Femur (tissue), 1 donor: ENCODE measurements at regions not wholly inside any gene's neighbourhood (a gene's known extent, or its start where the extent isn't known, plus 50 kb on each side); places are given as distances from the start of the nearest gene placed in this dataset.

ENCODE experiments used
- DNase-seq: peaks from one replicate; pipeline ENCODE4 v3.0.0-alpha.2; 2017

DNA sequence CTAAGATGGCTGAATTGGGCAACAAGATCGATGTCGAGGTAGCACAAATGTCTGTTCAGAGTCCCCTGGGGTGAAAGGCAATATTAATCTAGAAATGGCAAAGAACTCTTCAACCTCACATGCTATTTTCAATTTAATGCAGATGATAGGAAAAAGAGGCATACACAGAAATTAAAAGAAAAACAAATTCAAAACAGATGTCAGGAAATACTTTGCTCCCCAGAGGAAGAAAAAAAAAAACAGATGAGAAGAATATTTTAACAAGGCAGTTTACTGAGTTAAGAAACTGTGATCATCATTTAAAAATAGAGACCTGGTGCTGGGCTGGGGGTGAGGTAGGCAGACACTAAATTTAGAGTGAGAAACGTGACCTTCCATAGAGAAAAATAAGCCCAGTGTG, 421.9 kb upstream of the ARGLU1 start:
- DNase-seq: no peak

DNA sequence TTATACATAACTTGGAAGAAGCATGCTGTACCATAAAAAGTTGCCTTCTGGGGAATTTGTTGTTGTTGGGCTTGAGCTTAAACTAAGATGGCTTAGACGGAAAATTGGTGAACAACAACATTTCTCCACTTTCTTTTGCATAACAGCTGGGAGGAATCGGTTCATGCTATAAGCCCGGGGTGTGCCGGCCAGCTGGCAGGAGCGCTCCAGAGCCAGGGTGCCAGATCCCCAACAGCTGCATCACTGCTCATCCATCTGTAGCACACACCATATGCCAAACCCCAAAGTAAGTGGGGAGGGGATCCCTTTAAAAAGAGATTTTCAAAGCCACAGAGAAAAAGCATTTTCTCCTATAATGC, 419.5 kb upstream of the ARGLU1 start:
- DNase-seq: peak; percentile 71

DNA sequence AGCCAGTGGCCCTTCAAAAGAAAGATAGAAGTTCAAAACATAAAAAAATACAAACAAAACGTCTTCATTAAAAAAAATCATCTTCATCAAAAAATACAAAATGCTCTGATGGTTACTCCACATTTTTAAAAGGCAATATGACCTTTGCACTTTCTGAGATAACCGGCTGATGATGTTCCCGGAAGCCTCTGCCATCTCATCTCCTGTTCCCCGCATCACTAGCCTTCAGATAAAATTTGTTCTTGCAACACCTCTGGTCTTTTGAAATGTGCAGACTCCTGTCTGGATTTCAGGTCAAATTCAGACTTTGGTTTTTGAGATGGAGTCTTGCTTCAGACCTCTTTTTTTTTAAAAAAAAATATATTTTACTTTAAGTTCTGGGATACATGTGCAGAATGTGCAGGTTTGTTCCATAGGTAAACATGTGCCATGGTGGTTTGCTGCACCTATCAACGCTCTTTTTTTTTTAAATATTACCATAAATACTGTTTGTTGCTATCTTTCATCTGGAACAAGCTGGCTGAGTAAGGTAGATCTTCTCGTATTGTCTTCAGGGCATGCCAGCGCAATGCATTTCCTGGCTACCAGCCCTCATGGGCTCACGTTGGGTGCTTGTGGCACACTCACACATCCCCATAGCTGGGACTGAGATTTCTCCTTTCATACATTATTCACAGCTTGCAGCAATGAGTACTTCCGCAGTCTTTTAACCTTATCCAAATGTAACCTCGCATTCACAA, 418.9 kb upstream of the ARGLU1 start:
- no peak for DNase-seq

DNA sequence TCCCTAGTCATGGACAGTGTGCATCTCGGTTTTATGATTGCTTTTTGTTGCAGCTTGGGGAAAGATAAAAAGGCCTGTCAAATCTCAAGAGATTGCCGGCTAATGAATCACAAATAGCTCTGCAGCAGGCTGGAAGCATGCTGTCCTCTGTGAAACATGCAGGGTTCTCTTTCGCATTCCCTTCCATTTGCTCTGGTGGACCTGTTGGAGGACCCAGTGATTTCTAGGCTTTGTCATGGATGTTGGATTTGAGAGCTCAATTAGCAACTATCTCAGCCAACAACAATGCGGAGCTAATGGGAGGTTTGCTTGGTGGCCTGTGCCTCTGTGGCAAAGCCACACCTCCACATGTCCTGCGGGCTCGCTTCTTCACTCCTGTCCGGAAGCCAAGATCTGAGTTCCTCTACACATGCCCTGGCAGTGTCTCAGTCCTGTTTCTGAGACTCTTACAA, 418.1 kb upstream of the ARGLU1 start:
- peak; percentile 48 for DNase-seq

DNA sequence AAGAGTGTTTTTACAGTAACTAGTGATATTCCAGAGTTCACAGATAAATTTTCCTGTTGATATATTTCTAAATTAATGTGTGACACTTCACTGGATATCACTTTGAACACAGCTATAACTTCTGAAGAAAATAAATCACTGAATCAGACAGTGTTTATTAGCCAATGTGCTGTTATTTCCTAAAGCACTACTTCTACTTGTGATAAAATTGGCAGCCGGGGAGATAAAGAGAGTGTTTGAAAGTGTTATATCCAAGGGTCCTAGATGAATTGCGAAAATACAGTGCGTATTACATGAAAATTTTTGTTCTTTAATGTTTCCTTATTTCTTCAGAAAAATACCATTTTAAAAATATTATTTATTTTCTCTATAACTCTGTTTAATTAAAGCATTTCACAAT, 417.5 kb upstream of the ARGLU1 start:
- DNase-seq: no peak

DNA sequence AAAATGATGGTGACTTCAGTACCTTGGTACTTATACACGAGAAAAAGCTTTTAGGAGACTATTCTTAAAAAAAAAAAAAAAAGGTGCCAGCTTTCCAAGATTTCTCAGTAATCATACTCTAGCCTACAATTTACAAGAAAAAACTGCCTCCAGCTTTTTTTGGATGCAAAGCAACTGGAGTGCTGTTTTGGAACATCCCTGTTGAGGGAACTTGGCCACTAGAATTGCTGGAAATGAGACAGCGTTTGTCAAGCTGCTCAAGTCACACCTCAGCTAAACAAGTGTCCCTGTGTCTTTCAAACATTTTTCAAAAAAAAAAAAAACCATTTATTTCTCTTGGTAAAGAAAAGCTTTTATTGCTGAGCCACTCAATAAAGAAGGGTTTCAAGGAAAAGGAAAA, 413.1 kb upstream of the ARGLU1 start:
- peak; percentile 65 for DNase-seq

DNA sequence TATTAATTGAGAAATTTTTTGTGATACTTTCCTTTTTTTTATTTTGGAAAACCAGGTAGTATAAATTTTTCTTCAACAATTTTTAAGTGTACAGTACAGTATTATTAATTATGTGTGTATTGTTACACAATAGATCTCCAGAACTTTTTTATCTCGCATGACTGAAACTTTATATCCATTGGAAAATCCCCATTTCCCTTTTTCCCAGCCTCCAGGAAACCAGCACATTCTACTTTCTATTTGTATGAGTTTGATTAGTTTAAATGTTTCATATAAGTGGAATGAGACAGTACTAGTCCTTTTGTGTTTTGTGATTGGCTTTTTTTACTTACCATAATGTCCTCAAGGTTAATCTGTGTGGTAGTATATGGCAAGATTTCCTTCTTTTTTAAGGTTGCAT, 399.5 kb upstream of the ARGLU1 start:
- DNase-seq: no peak

DNA sequence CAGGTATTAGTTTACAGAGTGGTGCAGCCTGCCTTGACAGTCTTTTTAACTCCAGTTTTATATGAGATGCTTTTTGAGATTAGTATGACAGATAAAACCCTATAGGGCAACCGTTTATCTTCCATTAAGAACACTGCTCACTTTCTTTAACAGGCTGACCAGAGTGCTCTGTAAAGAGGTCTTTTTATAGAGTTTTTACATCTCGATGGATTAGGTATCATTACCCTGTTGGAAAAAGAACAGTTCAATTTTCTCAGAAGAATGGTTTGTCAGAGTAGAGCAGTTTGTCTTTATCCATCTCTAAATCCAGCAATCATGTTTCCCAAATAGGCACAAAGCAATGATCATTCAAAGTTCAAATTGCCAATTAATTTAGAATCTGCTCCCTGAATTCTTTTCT, 395.2 kb upstream of the ARGLU1 start:
- no peak for DNase-seq

DNA sequence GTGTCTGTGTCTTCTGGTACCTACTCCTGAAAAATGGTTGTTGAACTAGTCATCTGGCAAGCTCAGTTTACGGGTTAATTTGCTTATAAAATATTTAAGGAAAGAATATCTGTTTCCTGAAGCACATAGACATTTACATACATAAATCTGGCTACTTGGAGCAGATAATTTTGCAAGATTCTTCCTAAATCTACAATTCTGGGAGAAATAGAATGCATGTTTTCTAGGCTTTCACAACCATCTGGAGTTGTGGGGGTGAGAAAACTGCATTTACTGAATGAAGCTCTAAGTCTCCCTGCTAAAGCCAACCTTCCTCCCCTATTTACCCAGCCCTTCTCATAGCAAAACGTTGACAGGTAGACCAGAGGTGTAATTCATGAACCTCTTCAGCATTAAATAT, 393.7 kb upstream of the ARGLU1 start:
- DNase-seq: no peak

DNA sequence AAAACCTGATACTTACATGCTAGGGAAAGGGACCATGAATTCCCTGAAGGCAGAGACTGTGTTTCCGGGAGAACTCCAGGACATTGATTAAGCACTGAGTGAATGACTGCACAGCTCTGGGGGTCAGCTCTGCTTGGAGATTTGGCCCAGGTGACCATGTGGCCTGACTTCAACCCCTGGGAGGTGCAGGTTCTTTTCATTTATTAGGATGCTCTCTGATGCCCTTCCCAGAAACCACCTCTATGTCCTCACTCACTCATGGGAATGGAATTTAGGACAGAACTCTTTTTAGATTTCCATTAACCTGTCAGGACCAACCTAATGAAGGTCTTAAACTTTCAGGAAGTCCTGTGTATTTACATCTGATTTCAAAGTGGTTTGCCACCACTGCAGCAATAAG, 393.3 kb upstream of the ARGLU1 start:
- DNase-seq: no peak

DNA sequence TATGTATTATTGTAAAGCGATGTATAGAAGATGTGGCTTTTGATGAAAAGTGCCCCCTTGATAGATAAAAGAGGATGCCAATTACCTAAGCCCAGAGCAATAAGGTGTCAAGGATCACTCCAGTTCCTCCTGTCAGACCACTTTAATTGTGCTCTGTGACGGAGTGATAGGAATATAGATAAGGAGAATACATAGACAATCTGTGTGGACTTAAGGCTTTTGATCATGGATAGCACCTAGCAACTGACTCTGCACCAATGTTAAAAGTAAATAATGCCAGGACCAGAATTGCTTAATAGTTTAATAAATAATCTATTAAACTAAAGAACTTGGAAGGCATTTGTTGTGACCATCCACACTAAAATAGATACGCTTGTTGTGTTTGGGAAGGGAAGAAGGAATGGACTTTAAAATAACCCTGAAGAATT, 390.7 kb upstream of the ARGLU1 start:
- no peak for DNase-seq

DNA sequence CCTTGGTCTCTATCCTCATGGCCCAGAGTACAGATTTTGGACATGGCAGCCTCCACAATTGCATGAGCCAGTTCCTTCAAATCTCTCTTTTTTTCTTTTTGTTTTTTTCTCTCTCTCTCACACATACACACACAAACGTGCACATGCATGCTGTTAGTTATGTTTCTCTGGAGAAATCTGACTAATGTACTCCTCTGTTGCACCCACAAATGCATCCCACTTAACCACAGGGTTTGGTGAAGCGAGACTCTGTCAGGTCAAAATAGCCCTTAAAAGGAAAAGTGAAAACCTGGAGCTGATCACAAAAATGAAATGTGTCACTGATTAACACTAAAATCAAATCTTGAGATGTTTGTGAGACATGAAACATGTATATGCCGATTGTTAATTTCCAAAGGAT, 374.6 kb upstream of the ARGLU1 start:
- DNase-seq: no peak

DNA sequence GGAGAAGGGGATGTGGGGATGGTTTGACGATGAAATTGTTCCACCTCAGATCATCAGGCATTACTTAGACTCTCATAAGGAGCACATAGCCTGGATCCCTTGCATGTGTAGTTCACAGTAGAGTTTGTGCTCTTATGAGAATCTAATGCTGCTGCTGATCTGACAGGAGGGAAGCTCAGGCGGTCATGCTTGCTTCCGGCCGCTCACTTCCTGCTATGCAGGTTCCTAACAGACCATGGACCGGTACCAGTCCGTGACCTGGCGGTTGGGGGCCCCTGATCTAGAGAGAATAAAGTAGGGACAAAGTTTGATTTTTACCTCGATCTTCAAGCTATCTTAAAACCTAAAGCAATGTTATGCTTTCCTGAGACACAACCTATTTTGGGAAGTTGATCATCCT, 373.8 kb upstream of the ARGLU1 start:
- DNase-seq: no peak

DNA sequence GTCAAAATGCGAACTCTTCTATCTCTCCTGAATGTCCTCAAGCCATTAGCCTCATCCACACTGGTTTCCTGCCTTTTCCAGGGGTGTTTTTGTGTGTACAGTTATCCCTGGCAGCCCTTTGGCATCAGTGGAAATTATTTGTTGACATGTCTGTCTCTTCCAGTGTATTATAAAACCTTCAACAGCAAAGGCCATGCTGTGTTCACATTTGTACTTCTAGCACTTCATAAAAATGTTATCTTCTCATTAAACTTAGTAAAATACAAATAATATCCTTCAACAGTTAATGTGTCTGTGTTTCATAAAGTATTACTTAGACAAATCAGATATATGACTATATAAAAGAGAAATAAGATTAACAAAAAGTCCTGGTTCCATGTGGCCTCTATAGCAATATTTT, 359.5 kb upstream of the ARGLU1 start:
- DNase-seq: no peak

DNA sequence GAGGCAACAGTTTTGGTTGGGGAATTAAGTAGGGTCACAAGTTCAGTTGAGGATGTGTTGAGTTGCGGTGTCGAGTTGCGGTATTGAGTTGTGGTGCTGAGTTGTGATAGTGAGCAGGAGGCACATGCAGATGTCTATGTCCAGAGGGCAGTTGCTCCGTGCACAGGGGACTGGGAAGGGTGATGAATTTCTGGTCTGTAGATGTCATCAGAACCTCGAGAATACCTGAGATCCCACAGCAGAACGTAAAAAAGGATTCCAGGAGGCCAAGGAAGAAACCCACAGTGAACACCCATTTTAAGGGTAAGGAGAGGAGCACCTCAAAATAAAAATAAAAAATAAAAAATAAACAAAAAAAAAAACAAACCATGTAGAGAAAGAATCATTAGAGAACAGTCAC, 354.4 kb upstream of the ARGLU1 start:
- no peak for DNase-seq

DNA sequence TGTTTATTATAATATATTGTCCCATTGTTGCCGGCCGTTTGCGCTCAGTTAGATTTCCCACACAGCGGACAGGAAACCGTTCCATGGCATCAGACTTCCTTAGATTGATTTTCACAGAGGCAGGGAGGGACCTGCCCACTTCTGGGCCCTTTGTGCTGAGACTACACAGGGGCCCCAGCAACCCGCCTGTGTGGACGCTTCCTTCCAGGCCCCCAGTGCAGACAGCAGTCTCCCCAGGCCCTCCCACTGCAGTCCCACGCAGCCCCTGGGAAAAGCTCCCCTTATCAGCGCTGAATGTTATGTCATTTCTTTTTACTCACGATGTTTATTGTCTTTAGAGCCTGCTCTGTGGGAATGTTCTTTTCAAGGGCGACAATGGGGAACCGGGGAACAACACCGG, 351.7 kb upstream of the ARGLU1 start:
- peak; percentile 33 for DNase-seq

DNA sequence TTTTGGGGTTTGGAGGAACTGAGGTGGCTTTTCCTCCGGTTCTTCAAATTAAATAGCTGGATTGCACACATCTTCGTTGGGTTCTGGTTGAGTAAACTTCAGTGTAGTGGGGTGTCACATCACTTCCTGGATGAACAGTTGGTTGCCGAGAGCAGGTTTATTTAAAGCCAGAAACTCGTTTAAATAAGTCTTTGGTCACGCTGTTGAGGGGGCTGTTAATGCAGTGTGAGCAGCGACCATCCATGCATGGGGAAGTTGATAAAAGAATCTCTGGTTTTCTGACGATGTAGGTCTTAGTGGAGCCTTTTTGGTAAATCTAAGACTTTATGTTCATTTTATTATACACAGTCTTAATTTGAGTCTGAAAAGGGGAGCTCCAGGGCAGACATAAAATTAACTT, 351.2 kb upstream of the ARGLU1 start:
- peak; percentile 25 for DNase-seq

DNA sequence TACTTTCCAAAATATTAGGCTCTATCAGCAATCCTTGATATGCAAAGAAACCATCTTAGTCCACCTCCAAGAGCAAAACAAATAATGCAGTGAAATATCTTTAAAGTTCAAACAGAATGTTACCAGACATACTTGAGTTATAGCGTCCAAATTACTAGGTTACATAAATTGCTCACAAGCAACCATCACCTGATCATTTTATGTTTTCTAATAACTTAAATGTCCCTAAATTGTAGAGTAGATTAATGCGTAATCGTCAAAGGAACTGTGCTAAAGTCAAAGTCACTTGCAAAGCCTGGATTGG, 350.6 kb upstream of the ARGLU1 start:
- no peak for DNase-seq

DNA sequence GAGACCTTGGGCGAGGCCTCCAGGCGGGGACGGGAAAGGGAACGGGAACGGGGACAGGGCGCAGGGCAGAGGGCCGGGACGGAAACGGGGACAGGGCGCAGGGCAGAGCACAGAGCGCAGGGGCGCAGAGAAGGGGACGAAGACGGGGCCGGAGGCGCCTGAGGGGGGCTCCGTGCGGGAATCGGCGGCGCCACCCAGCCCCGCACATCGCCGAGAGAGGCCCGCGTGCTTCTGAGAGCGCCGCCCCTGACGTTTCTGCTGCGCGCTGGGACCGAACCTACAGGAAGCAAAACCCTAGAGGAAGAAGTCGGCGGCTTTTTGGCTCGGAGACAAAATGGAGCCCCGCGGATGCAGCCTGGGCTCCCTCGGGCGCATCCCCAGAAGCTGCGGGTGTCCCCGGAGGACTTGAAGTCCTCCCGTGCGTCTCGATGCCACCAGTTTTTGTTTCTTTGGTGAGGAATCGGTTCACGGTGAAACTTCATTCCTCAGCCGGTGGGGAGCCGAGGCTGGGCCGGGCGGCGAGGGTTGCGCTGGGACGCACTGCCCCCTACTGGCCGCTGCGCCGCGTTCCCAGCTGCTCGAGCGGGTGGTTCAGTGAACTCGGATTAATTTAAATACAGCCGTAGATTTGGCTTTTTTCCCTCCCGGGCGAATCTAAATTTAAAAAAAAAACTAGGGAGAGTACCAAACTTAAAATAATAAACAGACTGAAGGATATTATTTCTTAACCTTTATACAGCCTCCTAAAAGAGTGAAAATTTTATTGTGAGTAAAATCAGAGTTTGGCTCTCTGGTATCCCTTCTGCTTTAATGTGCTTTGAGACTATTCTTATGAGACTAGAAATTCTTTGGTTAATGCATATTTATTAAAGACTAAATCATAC, 350.0 kb upstream of the ARGLU1 start:
- peak; percentile 91 for DNase-seq

DNA sequence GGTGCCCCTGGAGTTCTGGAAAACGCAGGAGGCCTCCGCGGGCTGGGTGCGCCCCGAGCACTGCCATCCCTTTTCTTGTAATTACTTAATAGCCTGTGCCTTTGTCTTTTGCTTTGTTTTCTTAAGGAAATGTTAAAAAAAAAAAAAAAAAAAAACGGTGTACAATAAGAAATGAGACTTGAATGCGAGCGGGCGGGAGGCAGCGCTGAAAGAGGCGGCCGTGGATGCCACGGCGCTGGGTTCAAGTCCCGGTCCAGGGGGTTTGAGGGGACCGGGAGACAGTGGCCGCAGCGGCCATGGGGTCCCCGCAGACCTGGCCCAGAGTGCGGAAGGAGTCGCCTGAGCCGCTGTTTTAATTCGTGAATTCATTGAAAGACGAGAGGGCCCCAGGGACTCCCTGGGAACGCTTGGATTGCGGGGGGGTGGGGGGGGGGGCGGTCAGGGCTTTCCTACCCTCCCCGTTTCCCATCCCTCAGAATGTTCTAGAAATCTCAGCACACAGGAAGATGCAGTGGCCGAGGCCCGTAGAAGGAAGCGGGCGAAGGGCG, 349.2 kb upstream of the ARGLU1 start:
- peak; percentile 37 for DNase-seq

DNA sequence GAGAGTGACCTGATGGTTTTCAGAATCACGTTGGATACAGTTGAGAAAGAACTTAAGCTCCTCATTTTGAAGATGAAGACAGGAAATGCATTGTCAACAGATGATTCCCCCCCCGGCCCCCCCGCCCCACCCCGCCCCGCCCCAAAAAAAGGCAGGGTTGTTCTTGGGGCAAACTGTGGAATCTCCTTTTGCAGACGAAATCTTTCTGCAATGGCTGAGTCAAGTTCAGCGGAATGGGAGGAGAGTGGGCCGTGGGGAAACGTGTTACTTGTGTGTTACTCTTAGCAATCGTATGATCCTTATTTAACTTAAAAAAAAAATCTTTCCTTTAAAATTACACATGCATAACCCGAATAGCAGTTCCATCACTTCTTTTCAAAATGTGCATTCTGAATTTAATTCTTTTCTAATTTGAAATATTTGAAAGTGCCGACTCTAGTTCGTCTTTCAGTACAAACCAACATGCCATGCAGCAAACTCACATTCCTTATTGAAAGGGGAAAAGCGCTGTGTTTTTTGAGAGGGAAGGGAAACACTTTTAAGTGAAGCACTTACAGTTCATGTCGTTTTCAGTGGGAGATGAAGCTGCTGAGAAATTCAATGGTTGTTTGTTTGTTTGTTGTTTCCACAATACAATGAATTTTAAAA, 348.5 kb upstream of the ARGLU1 start:
- no peak for DNase-seq

DNA sequence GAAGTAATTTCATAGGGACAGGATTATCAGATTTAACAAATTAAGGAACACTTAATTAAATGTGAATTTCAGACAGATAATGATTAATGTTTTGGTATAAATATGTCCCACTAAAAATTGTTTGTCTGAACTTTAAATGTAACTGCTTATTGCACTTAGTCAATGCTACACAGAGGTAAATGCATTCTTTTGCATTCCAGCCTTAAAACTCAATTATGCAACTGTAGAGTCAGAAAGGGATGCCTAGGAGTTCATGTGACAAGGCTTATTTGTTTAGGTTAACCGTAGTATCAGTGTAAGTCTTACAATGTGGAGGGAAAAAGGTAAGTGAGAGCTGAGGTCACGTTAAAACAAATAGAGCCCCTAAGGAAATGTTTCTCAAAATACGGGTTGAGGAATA, 347.2 kb upstream of the ARGLU1 start:
- no peak for DNase-seq

DNA sequence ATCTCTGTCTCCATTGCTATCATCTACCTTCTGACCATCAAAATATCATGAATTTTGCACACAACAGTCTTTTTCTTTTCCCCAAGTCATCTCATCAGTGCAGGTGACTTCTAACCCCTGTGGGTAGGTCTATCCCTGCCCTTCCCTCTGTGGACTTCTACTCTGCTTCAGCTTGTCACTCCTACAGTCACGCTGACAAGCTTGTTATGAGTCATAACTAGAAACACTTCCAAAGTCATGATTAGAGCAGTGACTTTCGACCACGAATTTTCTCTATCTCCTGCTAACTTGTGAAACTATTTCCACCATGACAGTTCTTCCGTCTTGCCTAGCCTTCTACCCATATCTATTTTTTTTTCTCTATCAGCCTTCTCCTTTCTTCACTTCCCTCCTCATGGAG, 343.7 kb upstream of the ARGLU1 start:
- no peak for DNase-seq

DNA sequence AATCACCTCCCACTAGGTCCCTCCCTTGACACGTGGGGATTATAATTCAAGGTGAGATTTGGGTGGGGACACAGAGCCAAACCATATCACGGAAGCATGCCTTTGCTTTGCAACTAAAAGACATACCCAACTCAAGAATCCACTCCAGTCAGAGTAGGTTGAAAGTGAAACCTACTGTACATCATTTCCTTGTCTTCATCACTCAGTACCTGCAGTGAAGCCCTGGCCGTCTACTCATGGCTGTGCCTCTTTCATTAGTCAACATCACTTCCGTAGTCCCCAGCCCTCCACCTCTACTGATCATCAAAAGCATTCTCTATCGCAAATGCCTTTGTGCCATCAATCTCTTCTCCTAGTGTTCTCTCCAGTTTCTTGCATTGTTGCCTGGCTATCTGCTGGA, 343.1 kb upstream of the ARGLU1 start:
- no peak for DNase-seq
